WERI-Rb-1 (cell line): ENCODE measurements at regions not wholly inside any gene's neighbourhood (a gene's known extent, or its start where the extent isn't known, plus 50 kb on each side); places are given as distances from the start of the nearest gene placed in this dataset.
A peak's percentile ranks its signal among the peaks of the same experiment; 100 is the strongest.

ENCODE experiments used
- DNase-seq: peaks from one replicate; pipeline ENCODE4 v3.0.0-alpha.2; 2020
- H3K27ac ChIP-seq: fragments of 250-450 bp; sonication (Bioruptor Pico); 2 replicates; pipeline ENCODE4 v1.5.1; 2020; ENCODE audit warnings: mild to moderate bottlenecking, moderate library complexity
- H3K27me3 ChIP-seq: fragments of 250-450 bp; sonication (Bioruptor Pico); 2 replicates; pipeline ENCODE4 v1.5.1; 2021; ENCODE audit warnings: mild to moderate bottlenecking, low read depth, moderate library complexity; ENCODE audit not compliant: insufficient read depth, severe bottlenecking
- H3K36me3 ChIP-seq: fragments of 250-450 bp; sonication (Bioruptor Pico); 2 replicates; pipeline ENCODE4 v1.5.1; 2020; ENCODE audit warnings: mild to moderate bottlenecking, moderate library complexity
- H3K4me3 ChIP-seq: 2 replicates; pipeline ENCODE4 v1.5.1; 2011; ENCODE audit warnings: low read depth, mild to moderate bottlenecking, control low read depth, low read length
- H3K9me3 ChIP-seq: fragments of 250-450 bp; sonication (Bioruptor Pico); 2 replicates; pipeline ENCODE4 v1.5.1; 2021; ENCODE audit warnings: mild to moderate bottlenecking, moderate library complexity; ENCODE audit not compliant: severe bottlenecking
- CTCF ChIP-seq: IDR thresholded peaks from 2 replicates; pipeline ENCODE4 v1.5.1; 2011; ENCODE audit warnings: low read depth, mild to moderate bottlenecking, control low read depth, inconsistent platforms, low read length

- no peak overlapping the region for H3K4me3 ChIP-seq
- no peaks in the 10 kb centered on the region for H3K9me3 ChIP-seq
- peak; percentile 18 for DNase-seq
- no peak for TF ChIP-seq CTCF
- no peaks in the 10 kb centered on the region for H3K36me3 ChIP-seq
- no peak overlapping the region for H3K27ac ChIP-seq
- no peaks in the 10 kb centered on the region for H3K27me3 ChIP-seq
These were observed 133.5 kb upstream of the TBL1XR1 start for GRCh38 chr3:177330779-177331178.

- Histone ChIP-seq H3K9me3 (no peaks in the 10 kb centered on the region), H3K27me3 (no peaks in the 10 kb centered on the region), H3K27ac (no peak overlapping the region), H3K4me3 (no peak overlapping the region), H3K36me3 (no peaks in the 10 kb centered on the region)
- no peak for DNase-seq
- no peak for TF ChIP-seq CTCF
These were observed 134.0 kb upstream of the TBL1XR1 start for GRCh38 chr3:177331203-177331835.

GRCh38 chr3:177332955-177333354, 135.7 kb upstream of the TBL1XR1 start:
- TF ChIP-seq CTCF, result no peak
- H3K9me3 ChIP-seq, result no peaks in the 10 kb centered on the region
- H3K36me3 ChIP-seq, result no peaks in the 10 kb centered on the region
- H3K4me3 ChIP-seq, result no peak overlapping the region
- no peaks in the 10 kb centered on the region for H3K27me3 ChIP-seq
- DNase-seq, result no peak
- no peak overlapping the region for H3K27ac ChIP-seq

- no peak for DNase-seq
- Histone ChIP-seq H3K27me3 (no peaks in the 10 kb centered on the region), H3K36me3 (no peaks in the 10 kb centered on the region), H3K27ac (no peak overlapping the region), H3K9me3 (no peaks in the 10 kb centered on the region), H3K4me3 (no peak overlapping the region)
- TF ChIP-seq CTCF, result no peak
These were observed 136.5 kb upstream of the TBL1XR1 start for GRCh38 chr3:177333533-177334520.

GRCh38 chr3:177334803-177335202, 137.5 kb upstream of the TBL1XR1 start:
- no peaks in the 10 kb centered on the region for H3K9me3 ChIP-seq
- no peak for TF ChIP-seq CTCF
- no peaks in the 10 kb centered on the region for H3K36me3 ChIP-seq
- H3K27me3 ChIP-seq, result no peaks in the 10 kb centered on the region
- H3K4me3 ChIP-seq, result no peak overlapping the region
- H3K27ac ChIP-seq, result no peak overlapping the region
- DNase-seq, result no peak
